Progenitor cell of endocrine pancreas (in vitro differentiated cells): ENCODE measurements at regions not wholly inside any gene's neighbourhood (a gene's known extent, or its start where the extent isn't known, plus 50 kb on each side); places are given as distances from the start of the nearest gene placed in this dataset.

Experiments used
- DNase-seq: peaks from one replicate; pipeline ENCODE4 v3.0.0; 2021; ENCODE audit warnings: low spot score; ENCODE audit not compliant: unreplicated experiment
- H3K27ac Mint-ChIP-seq: 2 replicates; pipeline ENCODE4 v1.8.0; 2021; ENCODE audit warnings: mild to moderate bottlenecking, moderate library complexity, mixed read lengths
- H3K27me3 Mint-ChIP-seq: 2 replicates; pipeline ENCODE4 v1.8.0; 2021; ENCODE audit warnings: mixed read lengths
- H3K36me3 Mint-ChIP-seq: 2 replicates; pipeline ENCODE4 v1.8.0; 2022; ENCODE audit warnings: mixed read lengths; ENCODE audit not compliant: insufficient read depth
- H3K4me1 Mint-ChIP-seq: 2 replicates; pipeline ENCODE4 v1.8.0; 2021; ENCODE audit warnings: low read depth, mixed read lengths
- H3K4me3 Mint-ChIP-seq: 2 replicates; pipeline ENCODE4 v1.8.0; 2021; ENCODE audit warnings: low read depth, mild to moderate bottlenecking, moderate library complexity, mixed read lengths
- H3K9me3 Mint-ChIP-seq: 2 replicates; pipeline ENCODE4 v1.8.0; 2021; ENCODE audit warnings: low read depth, mixed read lengths
- CTCF ChIP-seq: fragments of 200-600 bp; sonication (generic); IDR thresholded peaks from one replicate; pipeline ENCODE4 v1.5.0; 2021; ENCODE audit warnings: antibody characterized with exemption, mild to moderate bottlenecking; ENCODE audit not compliant: unreplicated experiment

GRCh38 chr5:2012885-2013284, 130.2 kb upstream of the IRX4 start:
- H3K36me3 Mint-ChIP-seq, result no peaks in the 10 kb centered on the region
- TF ChIP-seq CTCF, result no peak
- DNase-seq, result no peak
- H3K9me3 Mint-ChIP-seq, result no peaks in the 10 kb centered on the region
- H3K27ac Mint-ChIP-seq, result no peak overlapping the region
- peaks cover 3% of the 10 kb centered on the region for H3K4me1 Mint-ChIP-seq
- H3K4me3 Mint-ChIP-seq, result no peak overlapping the region
- peaks cover 52% of the 10 kb centered on the region for H3K27me3 Mint-ChIP-seq

DNA sequence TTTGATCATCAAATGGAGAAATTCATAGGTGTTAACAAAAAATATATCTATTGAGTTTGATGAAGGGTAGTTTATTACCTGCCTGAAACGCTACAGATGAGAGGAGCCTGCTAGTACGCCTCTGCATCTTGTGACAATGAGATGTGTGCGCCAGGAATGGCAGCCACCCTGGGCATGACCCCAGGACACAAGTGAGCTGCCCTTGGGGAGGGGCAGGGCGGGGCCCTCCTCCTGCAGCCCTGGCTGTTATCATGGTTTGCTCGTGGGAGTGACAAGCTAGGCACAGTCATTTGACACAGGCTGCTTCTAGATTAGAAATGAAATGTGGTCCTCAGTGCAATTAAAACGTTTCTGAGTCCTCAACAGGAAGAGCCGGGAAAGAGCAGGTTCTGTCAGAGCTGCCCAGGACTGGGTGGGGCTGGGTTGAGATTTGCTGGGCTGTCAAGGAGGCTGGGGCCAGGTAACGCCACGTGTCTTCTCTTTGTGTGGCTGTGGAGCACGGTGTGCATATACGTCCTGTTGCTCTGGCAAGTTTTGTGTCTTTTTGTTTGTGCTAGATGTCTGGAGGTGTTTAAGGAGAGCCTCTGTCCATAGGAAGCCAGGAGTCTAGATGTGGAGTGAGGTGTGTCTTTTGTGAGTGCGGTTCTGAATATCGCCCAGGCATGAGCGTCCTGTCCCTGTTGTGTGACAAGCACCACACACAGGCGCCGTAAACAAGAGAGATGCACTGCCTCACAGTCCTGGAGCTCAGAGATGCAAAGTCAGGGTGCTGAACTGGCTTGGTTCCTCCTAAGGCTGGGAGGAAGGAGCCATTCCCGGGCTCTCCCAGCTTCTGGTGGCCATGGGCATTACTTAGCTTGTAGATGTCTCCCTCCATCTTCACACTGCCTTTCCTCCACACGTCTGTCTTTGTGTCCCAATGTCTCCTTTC, 129.0 kb upstream of the IRX4 start:
- H3K27ac Mint-ChIP-seq, result no peak overlapping the region
- H3K9me3 Mint-ChIP-seq, result no peaks in the 10 kb centered on the region
- no peak overlapping the region for H3K4me3 Mint-ChIP-seq

GRCh38 chr5:2010940-2011339, 128.2 kb upstream of the IRX4 start:
- Mint-ChIP-seq H3K27me3 (peaks cover 52% of the 10 kb centered on the region), H3K36me3 (no peaks in the 10 kb centered on the region), H3K4me3 (no peak overlapping the region), H3K4me1 (peaks cover 3% of the 10 kb centered on the region), H3K9me3 (no peaks in the 10 kb centered on the region), H3K27ac (no peak overlapping the region)
- no peak for TF ChIP-seq CTCF
- DNase-seq, result no peak

More for the DNA sequence above, 129.0 kb upstream of the IRX4 start:
- TF ChIP-seq CTCF, result no peak
- H3K4me1 Mint-ChIP-seq, result peaks cover 3% of the 10 kb centered on the region
- no peak for DNase-seq
- no peaks in the 10 kb centered on the region for H3K36me3 Mint-ChIP-seq
- H3K27me3 Mint-ChIP-seq, result peaks cover 52% of the 10 kb centered on the region

GRCh38 chr5:2009986-2010914, 127.5 kb upstream of the IRX4 start:
- Mint-ChIP-seq H3K27me3 (peaks cover 52% of the 10 kb centered on the region), H3K4me3 (no peak overlapping the region)
- no peak for DNase-seq

More at GRCh38 chr5:2009986-2010914, 127.5 kb upstream of the IRX4 start:
- Mint-ChIP-seq H3K9me3 (no peaks in the 10 kb centered on the region), H3K27ac (no peak overlapping the region), H3K4me1 (peaks cover 3% of the 10 kb centered on the region), H3K36me3 (no peaks in the 10 kb centered on the region)
- TF ChIP-seq CTCF, result no peak
